ENCODE measurements at regions not wholly inside any gene's neighbourhood (a gene's known extent, or its start where the extent isn't known, plus 50 kb on each side); places are given as distances from the start of the nearest gene placed in this dataset.

DNA sequence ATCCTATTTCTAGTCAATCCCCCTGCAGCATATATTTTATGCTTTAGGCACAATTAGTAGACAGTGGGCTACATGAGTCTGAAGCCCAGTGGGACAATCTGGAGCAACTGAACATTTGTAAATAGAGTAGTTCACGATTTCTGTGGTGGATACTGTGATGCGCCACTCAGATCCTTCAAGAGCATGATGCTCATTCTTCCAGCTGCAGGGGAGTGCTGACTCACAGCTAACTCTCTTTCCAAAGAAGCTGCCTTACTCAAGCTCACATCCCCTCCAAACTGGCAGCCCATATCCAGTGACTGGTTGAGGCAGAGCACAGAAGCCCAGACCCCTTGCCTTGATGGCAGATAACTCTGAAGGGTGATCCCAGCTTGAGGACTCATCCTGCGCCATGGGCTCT is 224.2 kb upstream of the EEA1 start:
- TF ChIP-seq POLR2A (IDR thresholded peaks at IDR 0.05) (no peak), CTCF (IDR thresholded peaks at IDR 0.05) (no peak)
